ENCODE measurements at regions not wholly inside any gene's neighbourhood (a gene's known extent, or its start where the extent isn't known, plus 50 kb on each side); places are given as distances from the start of the nearest gene placed in this dataset.

DNA sequence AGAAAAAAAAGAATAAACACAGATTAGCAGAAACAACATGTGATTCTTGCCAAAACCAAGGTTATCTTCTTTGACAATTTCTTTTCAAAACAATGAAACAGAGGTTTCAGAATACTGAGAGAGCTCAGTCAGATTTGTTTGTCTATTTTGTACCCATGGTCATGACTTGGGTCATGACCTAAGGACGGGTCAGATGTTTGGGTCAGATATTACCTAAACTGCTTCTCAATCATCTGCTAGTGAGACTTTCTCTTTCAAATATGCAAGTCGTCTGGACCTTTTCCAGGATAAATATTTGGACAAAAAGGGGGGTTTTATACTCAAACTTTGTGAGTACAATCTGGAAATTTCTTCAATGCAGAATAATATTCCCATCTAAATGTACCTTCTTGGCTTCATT lies 148.3 kb upstream of the USP38 start:
- DNase-seq (ENCODE audit: low read depth), result no peak
- TF ChIP-seq CTCF (IDR thresholded peaks at IDR 0.05; ENCODE audit: control insufficient read depth, insufficient read depth, low read depth, low read length, missing control alignments), result no peak
- no peak overlapping the region for H3K4me3 ChIP-seq (ENCODE audit: control insufficient read depth, low read depth, low read length)

GRCh38 chr4:143046454-143046853 lies 138.3 kb upstream of the USP38 start:
- TF ChIP-seq CTCF (IDR thresholded peaks at IDR 0.05; ENCODE audit: control insufficient read depth, insufficient read depth, low read depth, low read length, missing control alignments), result no peak
- no peak overlapping the region for H3K4me3 ChIP-seq (ENCODE audit: control insufficient read depth, low read depth, low read length)
- DNase-seq (ENCODE audit: low read depth), result no peak

- TF ChIP-seq CTCF (IDR thresholded peaks at IDR 0.05; ENCODE audit: control insufficient read depth, insufficient read depth, low read depth, low read length, missing control alignments), result no peak
- no peak overlapping the region for H3K4me3 ChIP-seq (ENCODE audit: control insufficient read depth, low read depth, low read length)
- DNase-seq (ENCODE audit: low read depth), result no peak
Measured at GRCh38 chr4:143046906-143047305, 137.8 kb upstream of the USP38 start.

GRCh38 chr4:143054971-143055370 lies 129.7 kb upstream of the USP38 start:
- DNase-seq (ENCODE audit: low read depth), result no peak
- no peak for TF ChIP-seq CTCF (IDR thresholded peaks at IDR 0.05; ENCODE audit: control insufficient read depth, insufficient read depth, low read depth, low read length, missing control alignments)
- no peak overlapping the region for H3K4me3 ChIP-seq (ENCODE audit: control insufficient read depth, low read depth, low read length)

- no peak for TF ChIP-seq CTCF (IDR thresholded peaks at IDR 0.05; ENCODE audit: control insufficient read depth, insufficient read depth, low read depth, low read length, missing control alignments)
- H3K4me3 ChIP-seq (ENCODE audit: control insufficient read depth, low read depth, low read length), result no peak overlapping the region
- DNase-seq (ENCODE audit: low read depth), result no peak
Measured at GRCh38 chr4:143055997-143056396, 128.7 kb upstream of the USP38 start.

DNA sequence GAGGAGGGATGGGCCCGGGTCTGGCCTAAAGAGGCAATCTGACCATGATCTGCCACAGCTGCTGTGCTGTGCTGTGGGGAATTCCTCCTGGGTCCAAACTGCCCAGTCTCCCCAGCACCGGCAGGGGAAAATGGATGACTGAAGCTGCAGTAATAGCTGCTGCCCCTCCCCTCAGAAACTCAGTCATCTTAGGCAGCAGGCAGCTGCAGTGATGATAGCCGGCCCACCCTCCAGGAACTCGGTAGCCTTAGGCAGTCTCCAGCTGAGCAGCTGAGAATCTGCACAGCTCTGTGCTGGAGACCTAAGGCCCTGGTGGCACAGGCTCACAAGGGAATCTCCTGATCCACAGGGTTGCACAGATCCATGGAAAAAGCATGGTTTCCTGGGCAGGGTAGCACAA lies 113.4 kb upstream of the USP38 start:
- no peak for TF ChIP-seq CTCF (IDR thresholded peaks at IDR 0.05; ENCODE audit: control insufficient read depth, insufficient read depth, low read depth, low read length, missing control alignments)
- no peak for DNase-seq (ENCODE audit: low read depth)
- H3K4me3 ChIP-seq (ENCODE audit: control insufficient read depth, low read depth, low read length), result no peak overlapping the region

GRCh38 chr4:143076723-143077122 lies 108.0 kb upstream of the USP38 start:
- TF ChIP-seq CTCF (IDR thresholded peaks at IDR 0.05; ENCODE audit: control insufficient read depth, insufficient read depth, low read depth, low read length, missing control alignments), result no peak
- no peak for DNase-seq (ENCODE audit: low read depth)
- H3K4me3 ChIP-seq (ENCODE audit: control insufficient read depth, low read depth, low read length), result no peak overlapping the region
